GM19043 (cell line): ENCODE measurements at regions not wholly inside any gene's neighbourhood (a gene's known extent, or its start where the extent isn't known, plus 50 kb on each side); places are given as distances from the start of the nearest gene placed in this dataset.

Experiments
- ATAC-seq: cut with Tn5 transposase; IDR thresholded peaks from one replicate; pipeline ENCODE4 v1.9.1; 2021; ENCODE audit warnings: low read depth; ENCODE audit not compliant: unreplicated experiment

- ATAC-seq, result no peak
Measured at GRCh38 chr10:125355657-125356056, 195.3 kb upstream of the CTBP2 start.

DNA sequence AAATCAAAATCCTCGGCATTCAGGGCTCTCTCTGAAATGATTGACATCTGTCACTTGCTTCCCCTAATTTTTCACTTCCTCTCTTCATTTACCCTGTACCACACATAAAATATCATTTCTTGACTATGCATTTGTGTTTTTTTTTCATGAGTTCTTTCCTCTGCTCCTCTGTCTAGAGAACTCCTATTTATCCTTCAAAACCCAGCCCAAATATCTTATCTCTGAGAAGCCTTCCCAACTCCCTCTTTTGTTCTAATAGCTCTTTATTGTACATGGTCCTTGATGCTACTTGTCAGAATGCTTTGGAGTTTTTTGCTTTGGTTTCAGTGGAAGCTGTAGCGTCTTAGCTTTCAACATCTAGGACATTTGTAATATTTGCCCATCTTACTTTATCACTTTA is 190.2 kb upstream of the CTBP2 start:
- ATAC-seq, result no peak

DNA sequence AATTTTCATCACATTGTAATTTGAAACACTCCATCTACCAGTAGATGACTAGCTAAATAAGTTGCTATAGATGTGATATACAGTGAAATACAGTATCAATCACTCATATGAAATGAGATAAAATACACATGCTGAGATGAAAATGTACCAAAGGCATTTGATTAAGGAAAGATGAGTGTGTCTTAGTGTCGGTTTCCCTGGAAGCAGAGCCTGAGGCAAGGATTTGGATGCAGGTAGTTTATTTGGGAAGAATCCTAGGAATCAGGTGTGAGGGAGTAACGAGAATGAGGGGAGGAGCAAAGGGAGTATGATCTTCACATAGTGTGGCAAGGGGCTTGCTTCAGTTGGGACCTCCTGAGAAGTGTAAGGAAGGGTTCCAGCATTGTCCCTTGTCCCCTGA is 188.2 kb upstream of the CTBP2 start:
- ATAC-seq, result no peak

DNA sequence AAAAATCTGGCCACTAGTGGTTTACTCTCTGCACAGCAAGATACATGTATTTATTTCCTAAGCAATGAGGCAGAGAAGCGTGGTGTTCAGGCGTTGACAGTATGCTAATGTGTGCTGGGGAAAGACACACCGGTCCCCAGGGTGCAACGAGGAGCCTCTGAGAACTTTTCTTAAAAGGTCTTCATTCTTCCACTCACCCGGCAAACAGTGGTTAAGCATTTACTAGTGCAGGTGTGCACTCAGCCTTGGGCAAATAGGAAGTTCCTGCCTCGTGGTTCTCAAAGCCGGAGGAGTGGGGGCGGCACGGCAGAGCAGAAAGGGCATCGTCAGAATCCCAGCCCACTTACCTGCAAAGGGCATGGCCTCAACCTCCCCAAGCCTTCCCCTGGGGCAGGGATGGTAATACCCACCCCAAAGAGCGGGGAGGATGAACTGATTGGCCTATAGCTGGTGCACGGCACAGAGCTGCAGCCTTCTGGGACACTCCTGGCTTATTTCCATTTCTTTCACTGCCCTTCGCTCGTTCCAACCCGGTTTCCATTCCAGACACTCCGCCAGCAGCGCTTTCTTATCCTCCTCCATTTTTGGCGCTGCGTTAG is 184.3 kb upstream of the CTBP2 start:
- ATAC-seq, result peak; percentile 96

DNA sequence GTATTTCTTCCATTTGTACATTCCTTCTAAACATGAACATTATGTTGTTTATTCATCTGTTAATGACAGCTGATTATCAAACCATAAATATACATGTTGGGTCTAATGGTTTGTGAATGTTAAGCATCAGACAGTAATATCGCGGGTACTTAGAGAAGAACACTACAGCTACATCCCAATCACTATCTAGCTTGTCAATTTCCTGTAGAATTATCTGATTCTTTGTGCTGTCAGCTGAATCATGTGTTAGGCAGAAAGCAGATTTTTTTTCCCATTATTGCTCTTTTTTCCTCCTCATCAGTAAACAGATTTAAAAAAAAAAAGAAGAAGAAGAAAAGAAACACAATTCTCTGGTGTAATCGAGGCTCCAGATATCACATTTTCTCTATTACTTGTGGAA is 183.6 kb upstream of the CTBP2 start:
- ATAC-seq, result no peak

DNA sequence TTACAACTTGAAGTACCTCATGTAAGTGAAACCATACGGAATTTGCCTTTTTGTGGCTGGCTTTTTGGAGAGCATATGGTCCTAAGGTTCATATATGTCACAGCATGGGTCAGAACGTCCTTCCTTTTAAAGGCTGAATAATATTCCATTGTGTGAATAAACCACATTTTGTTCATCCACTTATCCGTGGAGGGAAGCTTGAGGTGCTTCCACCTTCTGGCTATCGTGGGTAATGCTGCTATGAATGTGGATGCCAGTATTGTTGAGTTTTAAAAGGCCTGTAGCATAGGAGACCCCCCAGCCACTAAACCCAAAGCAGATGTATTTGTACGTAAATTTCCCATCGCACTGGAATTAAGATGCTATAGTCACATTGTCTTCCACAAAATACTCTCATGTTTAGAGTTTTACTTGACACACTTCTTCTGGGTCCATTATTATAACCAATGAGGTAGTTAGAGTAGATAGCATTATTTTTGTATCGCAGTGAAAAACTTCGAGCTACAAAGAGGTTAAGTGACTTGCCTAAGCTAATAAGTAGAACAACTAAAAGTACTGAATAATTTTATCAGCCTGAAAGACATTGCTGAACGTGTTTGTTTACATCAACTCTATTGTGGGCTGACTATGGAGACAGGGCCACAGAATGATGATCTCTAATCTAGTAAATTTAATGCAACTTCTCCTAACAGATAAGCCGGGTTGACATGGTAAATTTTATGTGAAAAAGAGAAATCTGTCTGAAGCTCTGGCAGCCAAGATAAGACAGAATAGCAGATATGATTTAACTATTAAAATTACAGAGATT is 183.0 kb upstream of the CTBP2 start:
- ATAC-seq, result no peak

DNA sequence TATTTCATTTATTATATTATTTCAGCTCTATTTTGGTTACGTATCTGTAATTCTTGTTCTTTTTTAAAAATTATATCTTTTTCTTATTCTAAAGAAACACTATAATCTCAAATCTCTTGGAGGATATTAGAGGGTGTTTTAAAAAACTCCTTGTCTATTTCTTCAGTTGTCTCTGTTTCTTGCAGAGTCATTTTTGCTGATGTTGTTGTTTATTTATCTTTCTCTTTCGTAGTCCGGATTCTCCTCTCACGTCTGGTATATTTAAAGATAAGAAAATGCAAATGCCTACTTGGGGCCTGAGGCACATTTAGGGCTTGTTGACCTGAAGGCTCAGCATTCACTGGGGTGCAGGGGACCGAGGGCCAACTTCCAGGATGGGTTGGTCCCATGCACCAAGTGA is 181.2 kb upstream of the CTBP2 start:
- no peak for ATAC-seq

- no peak for ATAC-seq
Measured at GRCh38 chr10:125340903-125341302, 180.5 kb upstream of the CTBP2 start.

DNA sequence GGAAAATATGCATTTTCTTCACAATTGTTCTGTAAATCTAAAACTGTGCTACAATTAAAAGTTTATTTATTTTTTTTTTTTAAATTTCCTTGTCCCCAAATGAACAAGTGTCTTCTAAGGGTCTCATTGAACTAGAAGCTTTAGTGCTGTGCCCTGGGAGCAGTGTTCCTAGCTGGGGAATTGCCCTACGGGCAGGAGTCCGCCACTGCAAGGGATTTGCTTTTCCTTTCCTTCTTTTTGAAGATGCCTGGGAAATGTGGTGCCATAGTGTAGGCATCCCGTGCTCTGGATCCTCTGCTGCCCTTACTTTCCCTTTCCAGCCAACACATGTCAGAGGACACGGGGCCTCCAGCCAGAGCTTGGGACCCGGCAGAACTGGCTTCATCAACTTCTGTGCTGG is 177.1 kb upstream of the CTBP2 start:
- ATAC-seq, result no peak

- no peak for ATAC-seq
Measured at GRCh38 chr10:125334545-125334944, 174.2 kb upstream of the CTBP2 start.

DNA sequence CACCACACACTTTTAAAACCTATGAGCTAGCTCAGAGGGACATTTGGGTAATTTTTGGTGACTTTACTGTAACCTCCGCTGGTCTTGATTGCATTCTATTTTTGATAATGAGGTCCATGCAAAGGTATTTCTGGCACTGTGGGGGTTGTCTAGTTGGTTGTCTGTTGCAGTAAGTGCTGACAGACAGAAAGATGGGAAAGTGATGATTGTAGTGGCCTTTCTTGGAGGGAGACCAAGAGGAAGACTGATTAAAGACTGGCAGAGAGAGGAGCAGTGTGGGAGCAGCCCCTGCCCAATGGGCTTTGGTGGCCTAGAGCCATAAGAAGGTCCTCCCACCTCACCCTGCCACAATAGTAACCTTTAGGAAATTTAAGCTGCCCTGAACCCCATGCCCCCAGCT is 173.4 kb upstream of the CTBP2 start:
- no peak for ATAC-seq

DNA sequence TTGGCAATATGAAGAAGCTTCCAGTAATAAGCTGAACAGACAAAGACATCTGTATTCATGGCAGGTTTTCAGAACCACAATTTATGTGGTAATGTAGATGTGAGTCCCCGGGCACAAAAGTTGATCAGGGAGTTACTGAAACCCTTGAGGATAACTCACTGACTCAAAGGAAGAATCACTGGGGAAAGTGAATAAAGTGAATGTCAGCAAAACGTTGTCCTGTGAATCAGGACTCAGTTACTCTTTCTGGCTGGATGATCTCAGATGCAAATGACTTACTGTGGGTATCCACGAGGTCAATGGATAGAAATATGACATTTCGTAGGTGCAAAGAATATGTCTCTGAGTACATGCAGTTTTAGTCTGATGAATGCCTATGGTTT is 172.8 kb upstream of the CTBP2 start:
- no peak for ATAC-seq

DNA sequence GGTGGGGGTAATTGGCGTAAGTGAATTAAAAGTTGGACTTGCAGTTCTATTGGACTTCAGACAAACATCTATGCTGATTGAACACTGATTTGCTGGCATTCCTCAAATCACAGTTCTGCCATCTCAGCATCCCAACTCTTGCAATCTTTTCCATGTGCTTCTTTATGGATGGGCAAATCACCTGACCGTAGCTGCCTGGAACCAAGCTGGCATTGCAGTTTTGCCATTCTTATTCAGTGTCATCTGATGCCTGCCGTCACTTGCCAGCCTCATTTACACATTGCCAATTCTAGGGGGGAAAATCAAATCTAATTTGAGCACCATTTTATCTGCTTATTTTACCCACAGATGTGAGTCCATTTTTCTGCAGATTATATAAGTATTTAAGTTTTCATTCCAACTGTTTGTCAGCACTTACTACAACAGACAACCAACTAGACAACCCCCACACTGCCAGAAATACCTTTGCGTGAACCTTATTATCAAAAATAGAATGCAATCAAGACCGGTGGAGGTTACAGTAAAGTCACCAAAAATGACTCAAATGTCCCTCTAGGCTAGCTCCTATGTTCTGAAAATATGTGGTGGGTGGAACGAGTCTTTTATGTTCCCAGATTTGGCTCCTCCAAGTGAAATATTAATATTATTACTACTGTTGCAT is 172.3 kb upstream of the CTBP2 start:
- ATAC-seq, result no peak

GRCh38 chr10:125331056-125331455 is 170.7 kb upstream of the CTBP2 start:
- no peak for ATAC-seq

DNA sequence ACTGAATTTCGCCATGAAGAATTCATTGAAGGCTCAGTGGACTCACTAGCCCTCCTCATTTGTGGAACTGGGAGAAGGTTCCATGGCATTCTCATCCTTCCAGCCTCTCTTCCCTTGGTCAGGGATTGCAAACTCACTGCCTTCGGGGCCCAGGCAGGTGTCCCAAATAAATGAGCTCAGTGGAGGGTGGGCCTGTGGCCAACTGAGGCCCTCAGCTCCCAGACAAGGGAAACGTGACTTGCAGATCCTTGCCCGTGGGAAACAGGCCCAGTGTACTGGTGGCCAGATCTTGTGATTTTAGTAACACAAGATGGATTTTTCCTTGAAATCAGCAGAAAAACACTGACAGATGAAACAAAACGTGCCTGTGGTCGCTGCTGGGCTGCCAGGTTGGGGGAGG is 168.7 kb upstream of the CTBP2 start:
- ATAC-seq, result no peak

- ATAC-seq, result no peak
Measured at GRCh38 chr10:125325326-125325725, 165.0 kb upstream of the CTBP2 start.

- no peak for ATAC-seq
Measured at GRCh38 chr10:125316436-125316835, 156.1 kb upstream of the CTBP2 start.

- ATAC-seq, result no peak
Measured at GRCh38 chr10:125300937-125301336, 140.6 kb upstream of the CTBP2 start.

GRCh38 chr10:125299461-125299860 is 139.1 kb upstream of the CTBP2 start:
- ATAC-seq, result no peak

- no peak for ATAC-seq
Measured at GRCh38 chr10:125296598-125296997, 136.2 kb upstream of the CTBP2 start.

GRCh38 chr10:125294109-125294508 is 133.7 kb upstream of the CTBP2 start:
- no peak for ATAC-seq

- no peak for ATAC-seq
Measured at GRCh38 chr10:125291836-125292235, 131.5 kb upstream of the CTBP2 start.
